ENCODE measurements at regions not wholly inside any gene's neighbourhood (a gene's known extent, or its start where the extent isn't known, plus 50 kb on each side); places are given as distances from the start of the nearest gene placed in this dataset.

- H3K27ac ChIP-seq = no peak overlapping the region
- DNase-seq (ENCODE audit: low spot score) = no peak
- CTCF ChIA-PET = interaction anchor here (0.5 kb wide), 1 partner anchor 235 kb away, joined by 3 read pairs; no protein-coding TSS in a partner anchor
- POLR2A ChIA-PET (ENCODE audit: low non-redundant PET) = no interaction called here
- no peak for TF ChIP-seq CTCF (conservative IDR thresholded peaks at IDR 0.05; ENCODE audit: low read depth)
These were observed 159.0 kb upstream of the MEF2C start for GRCh38 chr5:89041976-89042375.

- ChIA-PET CTCF (interaction anchor here (0.5 kb wide), 1 partner anchor 235 kb away, joined by 3 read pairs; no protein-coding TSS in a partner anchor), POLR2A (ENCODE audit: low non-redundant PET) (no interaction called here)
- TF ChIP-seq CTCF (conservative IDR thresholded peaks at IDR 0.05; ENCODE audit: low read depth) = no peak
- no peak for DNase-seq (ENCODE audit: low spot score)
- no peak overlapping the region for H3K27ac ChIP-seq
These were observed 158.3 kb upstream of the MEF2C start for GRCh38 chr5:89041249-89041779.

GRCh38 chr5:89036704-89037489 lies 153.9 kb upstream of the MEF2C start:
- TF ChIP-seq CTCF (conservative IDR thresholded peaks at IDR 0.05; ENCODE audit: low read depth) = no peak
- ChIA-PET CTCF (interaction anchor here (0.6 to 0.7 kb wide), 2 partner anchors 38 to 1766 kb away, joined by 3 read pairs; no protein-coding TSS in a partner anchor), POLR2A (ENCODE audit: low non-redundant PET) (no interaction called here)
- DNase-seq (ENCODE audit: low spot score) = peak; percentile 25
- H3K27ac ChIP-seq = no peak overlapping the region

- ChIA-PET POLR2A (ENCODE audit: low non-redundant PET) (no interaction called here), CTCF (interaction anchor here (0.7 kb wide), 1 partner anchor 1766 kb away, joined by 3 read pairs; no protein-coding TSS in a partner anchor)
- no peak for TF ChIP-seq CTCF (conservative IDR thresholded peaks at IDR 0.05; ENCODE audit: low read depth)
- DNase-seq (ENCODE audit: low spot score) = no peak
- no peak overlapping the region for H3K27ac ChIP-seq
These were observed 153.2 kb upstream of the MEF2C start for GRCh38 chr5:89036166-89036565.

GRCh38 chr5:89034588-89034987 lies 151.6 kb upstream of the MEF2C start:
- no peak for TF ChIP-seq CTCF (conservative IDR thresholded peaks at IDR 0.05; ENCODE audit: low read depth)
- no peak overlapping the region for H3K27ac ChIP-seq
- no peak for DNase-seq (ENCODE audit: low spot score)
- ChIA-PET POLR2A (ENCODE audit: low non-redundant PET) (no interaction called here), CTCF (no interaction called here)

GRCh38 chr5:89030798-89031197 lies 147.8 kb upstream of the MEF2C start:
- no peak for TF ChIP-seq CTCF (conservative IDR thresholded peaks at IDR 0.05; ENCODE audit: low read depth)
- CTCF ChIA-PET = no interaction called here
- POLR2A ChIA-PET (ENCODE audit: low non-redundant PET) = no interaction called here
- DNase-seq (ENCODE audit: low spot score) = no peak
- H3K27ac ChIP-seq = no peak overlapping the region
